Fibroblast of skin of back (primary cell): ENCODE measurements at regions not wholly inside any gene's neighbourhood (a gene's known extent, or its start where the extent isn't known, plus 50 kb on each side); places are given as distances from the start of the nearest gene placed in this dataset.
A peak's percentile ranks its signal among the peaks of the same experiment; 100 is the strongest.

Experiments used
- DNase-seq: peaks from one replicate; pipeline ENCODE4 v3.0.0-alpha.2; 2013

GRCh38 chr14:97538749-97539410 is 741.7 kb downstream of the VRK1 start:
- no peak for DNase-seq

- DNase-seq, result no peak
Measured at GRCh38 chr14:97539411-97539795, 742.2 kb downstream of the VRK1 start.

GRCh38 chr14:97539884-97540283 is 742.7 kb downstream of the VRK1 start:
- no peak for DNase-seq

- no peak for DNase-seq
Measured at GRCh38 chr14:97543221-97543620, 746.0 kb downstream of the VRK1 start.

- DNase-seq, result no peak
Measured at GRCh38 chr14:97543816-97544215, 746.6 kb downstream of the VRK1 start.

GRCh38 chr14:97544571-97544970 is 747.4 kb downstream of the VRK1 start:
- no peak for DNase-seq

- no peak for DNase-seq
Measured at GRCh38 chr14:97546491-97547230, 749.5 kb downstream of the VRK1 start.

- DNase-seq, result no peak
Measured at GRCh38 chr14:97550463-97550862, 753.3 kb downstream of the VRK1 start.

GRCh38 chr14:97554597-97554996 is 757.4 kb downstream of the VRK1 start:
- DNase-seq, result no peak

GRCh38 chr14:97564334-97564733 is 767.2 kb downstream of the VRK1 start:
- no peak for DNase-seq

GRCh38 chr14:97571201-97571600 is 774.0 kb downstream of the VRK1 start:
- no peak for DNase-seq

- no peak for DNase-seq
Measured at GRCh38 chr14:97571866-97572555, 774.8 kb downstream of the VRK1 start.

- DNase-seq, result no peak
Measured at GRCh38 chr14:97572583-97573458, 775.6 kb downstream of the VRK1 start.

- no peak for DNase-seq
Measured at GRCh38 chr14:97575677-97576076, 778.5 kb downstream of the VRK1 start.

GRCh38 chr14:97578982-97579548 is 781.9 kb downstream of the VRK1 start:
- no peak for DNase-seq

- peak; percentile 13 for DNase-seq
Measured at GRCh38 chr14:97581016-97581415, 783.8 kb downstream of the VRK1 start.

- DNase-seq, result no peak
Measured at GRCh38 chr14:97582022-97582421, 784.8 kb downstream of the VRK1 start.

GRCh38 chr14:97584528-97584927 is 787.3 kb downstream of the VRK1 start:
- no peak for DNase-seq

- DNase-seq, result no peak
Measured at GRCh38 chr14:97592341-97592980, 795.3 kb downstream of the VRK1 start.

- DNase-seq, result no peak
Measured at GRCh38 chr14:97594306-97594705, 797.1 kb downstream of the VRK1 start.

- no peak for DNase-seq
Measured at GRCh38 chr14:97602438-97603117, 805.4 kb downstream of the VRK1 start.
